SK-N-SH treated with all-trans-retinoic acid at 6 μM for 48 hours (cell line): ENCODE measurements at regions not wholly inside any gene's neighbourhood (a gene's known extent, or its start where the extent isn't known, plus 50 kb on each side); places are given as distances from the start of the nearest gene placed in this dataset.

ENCODE experiments used
- ATAC-seq: fragments of 200-7000 bp; cut with Tn5 transposase; 3 replicates; pipeline ENCODE4 v1.9.1; 2020; ENCODE audit warnings: mild to moderate bottlenecking, moderate library complexity
- ARNTL ChIP-seq: fragments of 450-650 bp; formaldehyde crosslinking; IDR thresholded peaks from 2 replicates; pipeline ENCODE4 v1.5.0; 2020; ENCODE audit warnings: low read depth, mild to moderate bottlenecking, moderate library complexity, borderline replicate concordance
- BACH2 ChIP-seq: fragments of 250-450 bp; sonication (Bioruptor Pico); IDR thresholded peaks from 2 replicates; pipeline ENCODE4 v1.9.0; 2021; ENCODE audit warnings: mild to moderate bottlenecking, borderline replicate concordance
- CREB5 ChIP-seq: fragments of 250-450 bp; sonication (Bioruptor Pico); IDR thresholded peaks from 2 replicates; pipeline ENCODE4 v1.5.1; 2020; ENCODE audit warnings: low read depth, mild to moderate bottlenecking, moderate library complexity
- CSDC2 ChIP-seq: fragments of 250-450 bp; sonication (Bioruptor Pico); IDR thresholded peaks from 2 replicates; pipeline ENCODE4 v1.5.0; 2020; ENCODE audit warnings: mild to moderate bottlenecking, moderate library complexity
- CSRNP3 ChIP-seq: fragments of 250-450 bp; sonication (Bioruptor Pico); IDR thresholded peaks from 2 replicates; pipeline ENCODE4 v1.5.1; 2021; ENCODE audit warnings: mild to moderate bottlenecking, moderate library complexity
- ESRRG ChIP-seq: fragments of 250-450 bp; sonication (Bioruptor Pico); IDR thresholded peaks from 2 replicates; pipeline ENCODE4 v1.6.1; 2021; ENCODE audit warnings: mild to moderate bottlenecking
- GLIS3 ChIP-seq: fragments of 250-450 bp; sonication (Bioruptor Pico); IDR thresholded peaks from 2 replicates; pipeline ENCODE4 v1.5.0; 2020; ENCODE audit warnings: mild to moderate bottlenecking, moderate library complexity
- ISL1 ChIP-seq: fragments of 250-450 bp; sonication (Bioruptor Pico); IDR thresholded peaks from 2 replicates; pipeline ENCODE4 v2.1.2; 2022; ENCODE audit warnings: mild to moderate bottlenecking, moderate library complexity
- OSR1 ChIP-seq: fragments of 250-450 bp; sonication (Bioruptor Pico); IDR thresholded peaks from 2 replicates; pipeline ENCODE4 v1.8.0; 2022; ENCODE audit warnings: moderate library complexity, mild to moderate bottlenecking, inconsistent platforms
- PPARA ChIP-seq: fragments of 250-450 bp; sonication (Bioruptor Pico); IDR thresholded peaks from 2 replicates; pipeline ENCODE4 v1.5.0; 2020; ENCODE audit warnings: mild to moderate bottlenecking, borderline replicate concordance
- RARB ChIP-seq: fragments of 250-450 bp; sonication (Bioruptor Pico); IDR thresholded peaks from 2 replicates; pipeline ENCODE4 v1.8.0; 2021; ENCODE audit warnings: mild to moderate bottlenecking, moderate library complexity
- TOX ChIP-seq: fragments of 250-450 bp; sonication (Bioruptor Pico); IDR thresholded peaks from 2 replicates; pipeline ENCODE4 v1.8.0; 2021; ENCODE audit warnings: mild to moderate bottlenecking, moderate library complexity, borderline replicate concordance
- TSHZ2 ChIP-seq: fragments of 250-450 bp; sonication (Bioruptor Pico); IDR thresholded peaks from 2 replicates; pipeline ENCODE4 v1.5.0; 2020; ENCODE audit warnings: mild to moderate bottlenecking, moderate library complexity
- ZC3H10 ChIP-seq: fragments of 250-450 bp; sonication (Bioruptor Pico); IDR thresholded peaks from 2 replicates; pipeline ENCODE4 v1.5.1; 2021; ENCODE audit warnings: mild to moderate bottlenecking, moderate library complexity
- ZFP3 ChIP-seq: fragments of 250-450 bp; sonication (Bioruptor Pico); IDR thresholded peaks from 2 replicates; pipeline ENCODE4 v1.5.0; 2020; ENCODE audit warnings: mild to moderate bottlenecking, moderate library complexity
- ZNF565 ChIP-seq: fragments of 450-650 bp; formaldehyde crosslinking; conservative IDR thresholded peaks from 2 replicates; pipeline ENCODE4 v1.5.0; 2020; ENCODE audit warnings: low read depth, mild to moderate bottlenecking, moderate library complexity
- ZNF70 ChIP-seq: fragments of 450-650 bp; formaldehyde crosslinking; IDR thresholded peaks from 2 replicates; pipeline ENCODE4 v1.5.0; 2020; ENCODE audit warnings: mild to moderate bottlenecking, moderate library complexity
- ZNF8 ChIP-seq: fragments of 450-650 bp; formaldehyde crosslinking; IDR thresholded peaks from 2 replicates; pipeline ENCODE4 v1.5.0; 2020; ENCODE audit warnings: mild to moderate bottlenecking, moderate library complexity
- TF ChIP-seq, protein P1 (sequence below): fragments of 250-450 bp; sonication (Bioruptor Pico); IDR thresholded peaks from 2 replicates; pipeline ENCODE4 v1.8.0; 2020; ENCODE audit warnings: mild to moderate bottlenecking, moderate library complexity, borderline replicate concordance

GRCh38 chr5:60519372-60519771 lies 180.6 kb downstream of the DEPDC1B start (continued):
- no peak for TF ChIP-seq CREB5 (CRISPR knock-in tag)

DNA sequence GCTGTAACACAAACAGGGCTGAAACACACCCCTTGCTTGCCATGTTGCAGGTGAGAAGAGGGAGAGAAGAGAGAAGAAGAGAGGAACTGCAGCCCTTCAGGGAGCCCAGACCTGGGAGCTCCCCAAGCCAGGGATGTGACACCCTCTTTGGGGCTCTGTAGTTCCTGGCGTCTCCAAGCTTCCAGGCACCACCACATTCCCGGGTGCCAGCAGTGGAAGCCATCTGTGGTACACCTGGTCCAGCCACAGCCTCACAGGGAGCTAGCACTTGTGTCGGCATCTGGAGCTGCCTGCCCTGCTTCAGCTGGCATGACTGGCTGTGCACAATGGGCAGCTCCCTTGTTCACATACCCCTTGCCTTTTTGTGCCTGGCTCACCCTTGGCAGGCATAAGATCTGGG lies 182.1 kb downstream of the DEPDC1B start:
- TF ChIP-seq, protein P1, sequence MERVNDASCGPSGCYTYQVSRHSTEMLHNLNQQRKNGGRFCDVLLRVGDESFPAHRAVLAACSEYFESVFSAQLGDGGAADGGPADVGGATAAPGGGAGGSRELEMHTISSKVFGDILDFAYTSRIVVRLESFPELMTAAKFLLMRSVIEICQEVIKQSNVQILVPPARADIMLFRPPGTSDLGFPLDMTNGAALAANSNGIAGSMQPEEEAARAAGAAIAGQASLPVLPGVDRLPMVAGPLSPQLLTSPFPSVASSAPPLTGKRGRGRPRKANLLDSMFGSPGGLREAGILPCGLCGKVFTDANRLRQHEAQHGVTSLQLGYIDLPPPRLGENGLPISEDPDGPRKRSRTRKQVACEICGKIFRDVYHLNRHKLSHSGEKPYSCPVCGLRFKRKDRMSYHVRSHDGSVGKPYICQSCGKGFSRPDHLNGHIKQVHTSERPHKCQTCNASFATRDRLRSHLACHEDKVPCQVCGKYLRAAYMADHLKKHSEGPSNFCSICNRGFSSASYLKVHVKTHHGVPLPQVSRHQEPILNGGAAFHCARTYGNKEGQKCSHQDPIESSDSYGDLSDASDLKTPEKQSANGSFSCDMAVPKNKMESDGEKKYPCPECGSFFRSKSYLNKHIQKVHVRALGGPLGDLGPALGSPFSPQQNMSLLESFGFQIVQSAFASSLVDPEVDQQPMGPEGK: no peak
- TF ChIP-seq ESRRG (CRISPR knock-in tag) (no peak), ARNTL (CRISPR knock-in tag) (no peak), ZC3H10 (CRISPR knock-in tag) (no peak), CSDC2 (CRISPR knock-in tag) (no peak)
- ATAC-seq: no peak

DNA sequence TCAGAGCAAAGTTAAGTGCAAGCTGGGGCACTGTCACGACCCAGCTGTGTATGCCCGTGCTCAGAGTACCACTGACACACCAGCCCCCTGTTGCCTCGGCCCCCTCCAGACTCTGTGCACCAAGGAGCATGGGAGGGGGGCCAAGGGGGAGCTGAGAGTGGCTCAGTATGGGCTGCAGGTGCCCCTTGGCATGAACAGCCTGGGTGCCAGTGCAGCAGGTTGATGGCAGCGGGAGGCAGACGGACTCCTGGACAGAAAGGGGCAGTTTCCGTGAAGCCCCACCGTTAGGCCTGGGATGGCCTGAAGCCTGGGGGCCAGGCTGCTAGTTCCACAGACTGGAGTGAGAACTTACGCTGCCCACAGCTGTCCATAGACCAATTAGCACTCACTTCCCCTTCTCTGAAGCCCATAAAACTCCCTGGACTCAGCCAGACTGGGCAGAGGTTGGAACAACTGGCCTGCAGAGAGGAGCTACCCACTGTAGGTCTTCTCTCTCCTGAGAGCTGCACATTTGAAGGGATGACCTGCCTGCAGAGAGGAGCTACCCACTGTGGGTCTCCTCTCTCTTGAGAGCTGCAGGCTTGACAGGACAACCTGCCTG lies 182.8 kb downstream of the DEPDC1B start:
- ATAC-seq: no peak
- TF ChIP-seq, protein P1: no peak
- no peak for TF ChIP-seq ESRRG (CRISPR knock-in tag)
- no peak for TF ChIP-seq CSDC2 (CRISPR knock-in tag)
- no peak for TF ChIP-seq ZNF565

DNA sequence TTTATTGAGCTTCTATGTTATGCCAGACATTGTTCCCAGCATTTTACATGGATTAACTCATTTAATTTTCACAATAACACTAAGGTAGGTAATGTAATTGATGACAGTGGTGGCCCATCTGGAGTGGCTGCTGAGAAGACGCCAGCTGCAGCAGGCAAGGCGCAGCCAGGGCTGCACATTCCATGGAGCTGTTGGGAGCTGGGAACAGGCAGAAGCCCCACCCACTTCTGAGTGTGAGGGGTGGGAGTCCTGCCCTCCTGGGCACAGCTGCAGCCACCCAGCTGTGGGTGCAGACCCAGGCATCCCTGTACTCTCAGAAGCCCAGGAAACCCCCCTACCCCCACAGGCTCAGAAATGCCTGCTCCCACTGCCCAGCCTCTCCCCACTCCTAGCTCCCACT lies 183.3 kb downstream of the DEPDC1B start:
- no peak for ATAC-seq
- no peak for TF ChIP-seq TSHZ2
- TF ChIP-seq GLIS3: no peak

GRCh38 chr5:60514152-60514551 lies 185.8 kb downstream of the DEPDC1B start:
- TF ChIP-seq RARB (CRISPR knock-in tag): no peak
- no peak for ATAC-seq

- no peak for TF ChIP-seq ARNTL (CRISPR knock-in tag)
- no peak for TF ChIP-seq ZC3H10 (CRISPR knock-in tag)
- TF ChIP-seq PPARA (CRISPR knock-in tag): no peak
- TF ChIP-seq, protein P1: no peak
- TF ChIP-seq, all 23 proteins: peak for 0
- no peak for ATAC-seq
Observed at GRCh38 chr5:60512117-60512516, 187.8 kb downstream of the DEPDC1B start.

GRCh38 chr5:60510663-60511062 lies 189.3 kb downstream of the DEPDC1B start:
- no peak for ATAC-seq
- TF ChIP-seq OSR1 (no peak), PPARA (CRISPR knock-in tag) (no peak), ZNF70 (no peak), CSRNP3 (CRISPR knock-in tag) (no peak), TOX (CRISPR knock-in tag) (no peak), ZFP3 (CRISPR knock-in tag) (no peak), ARNTL (CRISPR knock-in tag) (no peak), ZNF8 (no peak), BACH2 (CRISPR knock-in tag) (no peak), RARB (CRISPR knock-in tag) (no peak), CSDC2 (CRISPR knock-in tag) (no peak), ISL1 (CRISPR knock-in tag) (no peak), GLIS3 (no peak)
